Coronary artery (tissue), 2 donors: ENCODE measurements at regions not wholly inside any gene's neighbourhood (a gene's known extent, or its start where the extent isn't known, plus 50 kb on each side); places are given as distances from the start of the nearest gene placed in this dataset.

Source experiments
- DNase-seq: peaks from one replicate; pipeline ENCODE4 v3.0.0-alpha.2; 2017; ENCODE audit warnings: low spot score
- H3K27ac ChIP-seq, 2 donors: fragments of 200-600 bp; sonication (generic); one replicate each; pipeline ENCODE4 v1.5.1; 2016 to 2019
- H3K4me3 ChIP-seq: fragments of 200-600 bp; sonication (generic); 2 replicates; pipeline ENCODE4 v1.5.1; 2016; ENCODE audit warnings: mild to moderate bottlenecking, moderate library complexity
- TF ChIP-seq, protein P1 (sequence below): fragments of 200-600 bp; sonication (generic); IDR thresholded peaks from one replicate; pipeline ENCODE4 v1.5.1; 2019; ENCODE audit warnings: antibody characterized with exemption

DNA sequence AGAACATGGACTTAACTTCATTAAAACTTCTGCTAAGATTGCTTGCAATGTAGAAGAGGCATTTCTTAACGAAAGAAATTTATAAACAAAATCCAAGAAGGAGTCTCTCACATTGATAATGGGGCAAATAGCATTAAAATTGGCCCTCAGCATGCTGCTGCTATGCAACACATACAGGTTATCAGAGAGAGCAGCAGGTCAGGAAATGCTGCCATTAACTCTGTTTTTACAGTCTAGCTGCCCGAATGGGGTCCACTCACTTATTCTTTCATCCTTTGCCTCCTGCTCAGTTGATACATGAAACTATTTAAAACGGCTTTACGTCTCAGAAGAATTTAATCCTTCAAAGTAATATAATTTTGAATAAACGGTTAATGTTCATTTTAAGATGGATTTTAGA is 620.4 kb downstream of the SLC16A7 start:
- no peak for DNase-seq
- H3K4me3 ChIP-seq, result no peak overlapping the region
- no peak overlapping the region for H3K27ac ChIP-seq
- TF ChIP-seq, protein P1, sequence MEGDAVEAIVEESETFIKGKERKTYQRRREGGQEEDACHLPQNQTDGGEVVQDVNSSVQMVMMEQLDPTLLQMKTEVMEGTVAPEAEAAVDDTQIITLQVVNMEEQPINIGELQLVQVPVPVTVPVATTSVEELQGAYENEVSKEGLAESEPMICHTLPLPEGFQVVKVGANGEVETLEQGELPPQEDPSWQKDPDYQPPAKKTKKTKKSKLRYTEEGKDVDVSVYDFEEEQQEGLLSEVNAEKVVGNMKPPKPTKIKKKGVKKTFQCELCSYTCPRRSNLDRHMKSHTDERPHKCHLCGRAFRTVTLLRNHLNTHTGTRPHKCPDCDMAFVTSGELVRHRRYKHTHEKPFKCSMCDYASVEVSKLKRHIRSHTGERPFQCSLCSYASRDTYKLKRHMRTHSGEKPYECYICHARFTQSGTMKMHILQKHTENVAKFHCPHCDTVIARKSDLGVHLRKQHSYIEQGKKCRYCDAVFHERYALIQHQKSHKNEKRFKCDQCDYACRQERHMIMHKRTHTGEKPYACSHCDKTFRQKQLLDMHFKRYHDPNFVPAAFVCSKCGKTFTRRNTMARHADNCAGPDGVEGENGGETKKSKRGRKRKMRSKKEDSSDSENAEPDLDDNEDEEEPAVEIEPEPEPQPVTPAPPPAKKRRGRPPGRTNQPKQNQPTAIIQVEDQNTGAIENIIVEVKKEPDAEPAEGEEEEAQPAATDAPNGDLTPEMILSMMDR, result no peak

DNA sequence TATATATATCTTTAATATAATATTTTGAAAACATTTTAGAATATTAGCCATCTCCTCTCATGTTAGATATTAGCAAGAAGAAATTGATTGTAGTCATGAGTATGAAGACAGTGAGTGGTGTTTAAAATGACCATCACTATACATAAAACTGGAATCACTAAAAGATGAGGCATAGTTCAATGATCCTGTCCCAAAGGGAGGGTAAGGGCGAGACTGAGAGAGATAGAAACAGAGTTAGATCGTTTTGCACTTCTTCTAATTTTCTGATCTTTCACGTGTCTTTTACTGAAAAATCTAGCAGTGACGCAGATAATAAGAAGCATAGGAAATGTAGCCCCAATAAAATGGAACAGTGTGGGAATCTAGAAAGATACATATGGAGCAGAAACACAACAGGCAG is 627.4 kb downstream of the SLC16A7 start:
- DNase-seq, result no peak
- H3K27ac ChIP-seq, result no peak overlapping the region
- H3K4me3 ChIP-seq, result no peak overlapping the region
- TF ChIP-seq, protein P1, result no peak

DNA sequence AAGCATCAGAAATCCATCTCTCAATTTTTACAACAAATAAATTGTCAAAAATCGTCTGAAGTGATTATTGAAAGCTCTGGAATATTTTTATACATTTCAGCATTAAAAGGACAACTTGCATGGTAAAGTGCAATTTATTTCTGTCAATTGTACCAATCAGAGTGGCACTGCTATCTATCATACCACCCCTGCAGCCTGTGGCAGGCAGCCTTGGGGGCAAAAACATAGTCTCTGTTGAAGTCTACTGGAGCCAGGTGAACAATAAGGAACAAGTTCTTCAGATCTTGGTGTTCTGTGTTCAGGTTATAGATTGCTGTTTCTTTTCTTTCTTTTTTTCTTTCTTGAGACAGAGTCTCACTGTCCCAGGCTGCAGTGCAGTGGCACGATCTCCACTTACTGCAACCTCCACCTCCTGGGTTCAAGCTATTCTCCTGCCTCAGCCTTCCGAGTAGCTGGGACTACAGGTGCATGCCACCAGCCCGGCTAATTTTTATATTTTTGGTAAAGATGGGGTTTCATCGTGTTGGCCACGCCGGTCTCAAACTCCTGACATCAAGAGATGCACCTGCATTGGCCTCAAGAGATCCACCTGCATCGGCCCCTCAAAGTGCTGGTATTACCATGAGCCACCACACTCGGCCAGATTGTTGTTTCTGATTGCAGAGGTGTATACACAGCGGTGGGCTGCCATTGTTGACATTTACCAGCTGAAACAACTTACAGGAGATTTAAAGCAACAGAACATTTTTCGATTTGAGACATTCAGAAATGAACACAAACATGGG is 629.6 kb downstream of the SLC16A7 start:
- Histone ChIP-seq H3K27ac (no peak overlapping the region), H3K4me3 (no peak overlapping the region)
- no peak for DNase-seq
- TF ChIP-seq, protein P1, result no peak

DNA sequence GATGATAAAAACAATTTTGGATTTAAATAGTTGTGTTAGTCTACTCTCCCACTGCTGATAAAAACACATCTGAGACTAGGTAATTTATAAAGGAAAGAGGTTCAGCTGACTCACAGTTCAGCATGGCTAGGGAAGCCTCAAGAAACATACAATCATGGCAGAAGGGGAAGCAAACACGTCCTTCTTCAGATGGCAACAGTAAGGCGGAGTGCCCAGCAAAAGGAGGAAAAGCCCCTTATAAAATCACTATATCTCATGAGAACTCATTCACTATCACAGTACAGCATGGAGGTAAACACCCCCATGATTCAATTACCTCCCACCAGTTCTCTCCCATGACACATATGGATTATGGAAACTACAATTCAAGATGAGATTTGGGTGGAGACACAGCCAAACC is 632.1 kb downstream of the SLC16A7 start:
- no peak for DNase-seq
- no peak overlapping the region for H3K4me3 ChIP-seq
- H3K27ac ChIP-seq, result no peak overlapping the region
- TF ChIP-seq, protein P1, result no peak

DNA sequence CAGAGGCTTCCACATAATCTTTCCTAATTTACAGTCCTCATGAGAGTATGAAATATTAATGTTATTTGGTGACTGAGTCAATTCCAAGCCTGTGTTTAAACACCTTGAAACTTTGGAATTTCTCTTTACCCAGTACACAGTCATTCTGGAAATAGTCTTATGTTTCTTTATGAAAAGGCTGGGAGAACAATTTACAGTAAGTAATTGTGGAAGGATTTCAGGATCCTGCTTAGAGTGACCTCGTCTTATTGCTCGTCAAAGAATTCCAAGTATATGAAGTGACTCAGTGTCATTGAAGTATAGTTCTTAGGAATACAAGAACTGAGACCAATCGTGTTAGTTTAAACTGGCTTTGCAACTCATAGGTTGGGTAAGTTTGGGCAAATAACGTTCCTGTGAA is 634.2 kb downstream of the SLC16A7 start:
- TF ChIP-seq, protein P1, result no peak
- Histone ChIP-seq H3K4me3 (no peak overlapping the region), H3K27ac (no peak overlapping the region)
- no peak for DNase-seq

DNA sequence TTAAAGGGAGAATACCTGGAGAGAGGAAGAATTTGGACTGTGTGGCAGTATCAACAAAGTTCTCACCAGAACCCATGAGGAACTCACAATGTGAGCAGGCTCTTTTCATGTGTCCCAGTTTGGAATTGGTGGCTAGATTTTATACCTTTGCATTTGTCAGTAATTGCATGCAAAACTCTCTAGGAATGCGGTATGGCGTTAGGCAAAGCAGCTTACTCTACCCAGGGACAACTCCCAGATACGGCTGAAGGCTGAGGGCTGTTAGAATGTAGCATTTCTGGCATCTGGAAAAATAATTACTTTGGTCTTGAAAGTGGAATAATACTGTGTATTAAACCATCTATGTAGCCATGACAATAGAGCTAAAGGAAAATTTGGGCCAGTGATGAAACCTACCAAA is 635.5 kb downstream of the SLC16A7 start:
- Histone ChIP-seq H3K27ac (no peak overlapping the region), H3K4me3 (no peak overlapping the region)
- TF ChIP-seq, protein P1, result no peak
- DNase-seq, result no peak
